ENCODE measurements at regions not wholly inside any gene's neighbourhood (a gene's known extent, or its start where the extent isn't known, plus 50 kb on each side); places are given as distances from the start of the nearest gene placed in this dataset.
"Not testable (repeated sequence)": the region's sequence is repeated elsewhere in the genome, so short reads cannot be mapped to it uniquely, and the experiment has no call there.

DNA sequence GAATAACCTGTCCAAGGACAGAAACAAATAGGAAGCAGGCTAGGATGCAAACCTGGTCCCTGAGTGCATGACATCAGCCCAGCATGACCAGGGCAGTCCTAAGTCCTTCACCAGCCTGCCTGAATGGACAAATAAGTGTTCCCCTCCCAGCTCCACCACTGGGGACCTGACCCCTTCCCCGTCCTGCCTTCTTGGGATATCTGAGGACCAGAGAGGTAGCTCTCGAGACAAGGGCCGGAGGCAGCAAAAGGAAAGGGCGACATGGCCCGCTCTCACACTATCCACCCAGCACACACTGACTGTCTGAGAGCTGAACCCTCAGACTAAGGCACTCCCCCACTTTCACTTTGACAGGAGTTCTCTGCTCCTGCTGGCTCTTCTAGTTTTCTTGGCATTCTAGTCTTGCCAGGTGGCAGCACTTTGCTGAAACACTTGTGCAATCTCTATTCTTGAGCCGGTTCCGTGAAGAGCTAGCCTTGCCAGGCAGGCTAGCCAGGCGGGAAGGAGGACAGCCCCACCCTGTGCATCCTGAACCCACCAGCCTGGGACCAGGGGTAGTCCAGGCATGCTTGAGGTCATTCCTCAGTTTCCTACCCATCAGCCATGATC is 251.1 kb upstream of the RAB4A start:
- DNase-seq, result no peak

DNA sequence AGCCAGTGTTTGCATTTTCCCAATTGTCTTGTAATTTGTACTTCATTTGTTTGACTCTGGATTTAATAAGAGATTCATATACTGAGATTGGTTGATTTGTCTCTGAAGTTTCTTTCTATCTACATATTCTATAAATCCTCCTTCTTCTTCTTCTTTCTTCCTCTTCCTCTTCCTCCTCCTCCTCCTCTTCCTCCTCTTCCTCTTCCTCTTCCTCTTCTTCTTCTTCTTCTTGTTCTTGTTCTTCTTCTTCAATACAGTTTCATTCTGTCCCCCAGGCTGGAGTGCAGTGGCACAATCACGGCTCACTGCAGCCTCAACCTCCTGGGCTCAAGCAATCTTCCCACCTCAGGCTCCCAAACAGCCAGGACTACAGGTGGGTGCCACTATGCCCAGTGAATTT is 249.9 kb upstream of the RAB4A start:
- DNase-seq, result not testable (repeated sequence)

DNA sequence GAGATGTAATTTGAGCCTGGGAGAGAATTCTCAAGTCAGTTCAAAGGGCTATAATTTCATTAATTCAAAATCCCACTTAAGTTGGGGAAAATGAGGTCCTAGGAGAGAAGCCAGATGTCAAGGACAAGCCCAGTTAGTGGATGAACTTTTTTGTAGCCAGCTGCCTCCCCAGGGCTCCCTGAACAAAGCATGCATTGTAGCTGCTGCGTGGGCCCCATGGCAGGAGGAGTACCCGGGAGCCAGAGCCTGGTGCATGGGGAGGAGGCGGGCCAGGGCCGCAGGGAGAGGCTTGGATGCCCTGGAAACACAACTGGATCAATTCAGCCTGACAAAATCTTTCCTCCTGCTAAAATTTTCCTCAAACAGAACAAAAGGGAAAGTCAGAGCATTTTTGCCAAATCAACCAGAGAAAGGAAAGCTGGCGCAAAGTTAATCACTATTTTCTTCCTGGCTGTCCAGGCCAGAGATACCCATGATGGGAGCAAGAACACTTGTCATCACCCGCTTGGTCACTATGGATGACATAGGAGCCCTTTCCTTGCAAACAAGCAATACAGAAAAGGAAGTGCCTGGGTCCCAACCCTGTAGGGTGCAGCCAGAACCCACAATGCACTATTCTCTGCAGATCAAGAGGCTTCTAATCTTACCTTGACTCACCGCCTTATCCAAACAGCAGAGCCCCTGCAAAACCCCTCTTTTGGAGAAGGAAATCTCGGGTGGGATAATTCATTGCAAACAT is 248.1 kb upstream of the RAB4A start:
- no peak for DNase-seq

DNA sequence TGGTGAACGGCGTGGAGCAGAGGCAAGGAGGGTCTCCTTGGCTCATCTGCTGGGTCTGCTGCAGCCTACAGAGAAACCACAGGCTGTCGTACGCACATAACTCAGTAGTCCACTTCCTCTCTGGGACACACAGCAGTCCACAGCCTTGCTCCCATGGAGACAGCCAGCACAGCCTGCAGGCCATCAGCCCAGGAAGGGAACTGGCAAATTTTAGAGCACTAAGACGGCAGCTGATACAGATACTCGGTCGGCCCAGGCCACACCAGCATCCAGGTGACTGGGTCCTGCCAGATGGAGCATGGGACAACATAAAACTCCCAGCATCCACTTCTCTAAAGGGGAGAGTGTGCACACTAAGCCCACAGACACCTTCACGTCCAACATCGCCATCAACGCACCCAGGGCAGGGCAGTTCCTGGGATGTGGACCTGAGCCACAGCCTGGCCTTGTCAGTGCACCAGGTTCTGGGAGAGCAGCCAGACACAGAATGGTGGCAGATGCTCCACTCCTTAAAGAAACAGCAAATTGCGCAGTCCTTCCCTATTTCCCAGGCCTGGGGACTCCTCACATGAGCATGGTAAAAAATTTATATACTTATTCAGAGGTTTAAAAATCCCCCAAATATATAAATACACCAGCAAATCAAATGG is 247.1 kb upstream of the RAB4A start:
- peak; percentile 66 to 88 for DNase-seq

DNA sequence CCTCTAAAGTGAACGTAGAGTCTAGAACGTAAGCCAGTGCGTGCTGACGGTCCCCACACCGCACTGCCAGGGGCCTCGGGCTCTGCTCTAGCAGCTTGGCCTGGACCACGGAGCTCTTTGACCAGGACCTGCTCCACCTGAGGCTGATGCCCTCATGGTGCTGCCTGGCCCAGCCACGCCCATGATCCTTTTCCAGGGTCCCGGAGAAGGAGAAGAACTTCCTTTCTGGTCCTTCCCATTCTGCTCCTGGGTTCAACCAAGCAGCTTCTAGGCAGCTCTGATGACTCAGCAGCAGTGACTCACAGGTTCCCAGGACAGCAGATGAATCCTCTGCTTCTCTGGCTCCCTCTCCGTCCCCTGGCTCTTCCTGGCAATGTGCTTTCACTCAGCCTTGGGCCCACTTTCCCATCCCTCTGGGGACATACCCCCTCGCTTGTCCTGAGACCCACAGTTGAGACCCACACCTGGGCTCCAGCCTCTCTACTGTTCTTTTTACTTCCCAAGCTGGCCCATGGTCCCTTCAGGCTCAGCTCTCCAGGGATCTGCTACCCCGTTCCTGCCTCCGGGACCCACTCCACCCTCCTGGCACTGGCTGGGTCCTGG is 246.3 kb upstream of the RAB4A start:
- peak; percentile 46 to 87 for DNase-seq

DNA sequence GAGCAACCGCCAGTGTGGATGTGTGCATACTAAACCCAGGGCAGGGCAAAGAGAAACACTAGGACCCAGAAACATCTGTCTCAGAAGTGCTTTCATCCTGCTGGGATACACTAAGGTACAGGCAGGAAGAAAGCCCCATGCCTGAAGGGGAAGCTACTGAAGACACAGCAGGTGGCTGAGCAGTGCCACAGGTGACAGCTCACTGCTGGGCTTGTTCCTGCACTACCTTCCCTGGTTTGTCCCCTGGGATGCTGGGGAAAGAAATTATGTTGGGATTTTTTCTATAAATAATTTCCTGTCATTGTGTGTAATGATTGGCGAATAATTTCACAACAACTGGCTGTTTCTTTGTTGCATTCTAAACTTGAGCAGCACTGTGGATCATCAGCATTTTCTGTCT is 245.3 kb upstream of the RAB4A start:
- DNase-seq, result no peak

DNA sequence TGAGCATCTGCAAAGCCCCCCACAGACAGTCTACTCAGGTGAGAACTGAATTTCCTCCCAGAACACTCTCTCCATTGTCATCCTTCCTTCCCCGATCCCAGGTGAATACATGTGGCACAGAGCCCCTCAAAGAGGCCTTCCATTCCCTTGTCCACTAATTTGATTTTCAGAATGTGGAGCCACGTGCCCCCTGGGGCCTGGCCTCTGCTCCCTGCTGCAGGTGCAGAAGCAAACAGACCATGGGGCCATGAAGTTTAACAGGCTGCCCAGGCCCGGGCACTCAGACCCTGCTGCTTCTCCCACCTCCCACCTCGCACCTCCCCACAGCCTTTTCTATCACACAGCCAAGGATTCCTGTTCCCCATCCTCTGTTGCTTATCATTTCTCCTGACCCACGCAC is 243.8 kb upstream of the RAB4A start:
- DNase-seq, result no peak

DNA sequence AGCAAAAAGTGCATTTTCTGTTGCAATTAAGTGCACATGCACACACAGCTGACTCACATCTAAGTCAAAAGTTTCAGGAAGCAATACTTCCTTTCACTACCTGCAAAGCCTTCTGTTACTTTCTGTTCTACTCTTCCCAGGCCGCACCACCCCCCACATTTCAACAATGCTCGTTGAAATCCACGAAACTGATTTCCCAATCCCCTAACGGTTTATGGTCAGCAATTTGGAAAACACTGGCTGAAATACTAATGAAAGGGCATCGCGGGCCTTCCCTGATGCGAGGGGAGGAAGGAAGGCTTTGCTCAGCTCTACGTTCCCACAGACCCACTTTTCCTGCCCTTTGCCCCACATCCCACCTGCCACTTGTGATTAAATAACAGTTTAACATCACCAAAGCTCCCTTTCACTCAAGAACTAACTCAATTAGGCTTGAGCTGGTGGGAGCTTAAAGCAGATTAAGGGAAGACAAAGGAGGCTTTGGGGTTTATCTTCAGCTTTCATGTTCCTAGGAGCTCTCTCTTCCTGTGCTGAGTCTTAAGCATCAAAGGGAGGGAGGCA is 243.2 kb upstream of the RAB4A start:
- no peak for DNase-seq

DNA sequence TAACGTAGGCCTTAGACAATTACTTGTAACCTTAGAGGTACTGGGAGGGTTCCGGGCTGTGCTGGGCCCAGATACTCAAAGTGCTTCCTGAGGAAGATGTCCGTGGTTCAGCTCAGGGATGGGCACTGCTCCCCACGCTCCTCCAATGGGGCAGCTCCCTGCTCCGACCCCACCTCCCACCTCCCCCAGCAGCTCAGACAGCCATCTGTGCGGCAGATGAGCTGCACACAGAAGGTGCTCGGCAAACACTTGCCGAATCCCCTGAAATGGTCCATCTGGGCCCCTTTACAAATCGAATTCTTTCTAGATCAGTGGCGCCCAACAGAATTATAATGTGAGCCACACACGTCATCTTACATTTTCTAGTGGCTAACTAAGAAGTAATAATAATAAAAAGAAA is 242.4 kb upstream of the RAB4A start:
- DNase-seq, result peak; percentile 87 to 94

DNA sequence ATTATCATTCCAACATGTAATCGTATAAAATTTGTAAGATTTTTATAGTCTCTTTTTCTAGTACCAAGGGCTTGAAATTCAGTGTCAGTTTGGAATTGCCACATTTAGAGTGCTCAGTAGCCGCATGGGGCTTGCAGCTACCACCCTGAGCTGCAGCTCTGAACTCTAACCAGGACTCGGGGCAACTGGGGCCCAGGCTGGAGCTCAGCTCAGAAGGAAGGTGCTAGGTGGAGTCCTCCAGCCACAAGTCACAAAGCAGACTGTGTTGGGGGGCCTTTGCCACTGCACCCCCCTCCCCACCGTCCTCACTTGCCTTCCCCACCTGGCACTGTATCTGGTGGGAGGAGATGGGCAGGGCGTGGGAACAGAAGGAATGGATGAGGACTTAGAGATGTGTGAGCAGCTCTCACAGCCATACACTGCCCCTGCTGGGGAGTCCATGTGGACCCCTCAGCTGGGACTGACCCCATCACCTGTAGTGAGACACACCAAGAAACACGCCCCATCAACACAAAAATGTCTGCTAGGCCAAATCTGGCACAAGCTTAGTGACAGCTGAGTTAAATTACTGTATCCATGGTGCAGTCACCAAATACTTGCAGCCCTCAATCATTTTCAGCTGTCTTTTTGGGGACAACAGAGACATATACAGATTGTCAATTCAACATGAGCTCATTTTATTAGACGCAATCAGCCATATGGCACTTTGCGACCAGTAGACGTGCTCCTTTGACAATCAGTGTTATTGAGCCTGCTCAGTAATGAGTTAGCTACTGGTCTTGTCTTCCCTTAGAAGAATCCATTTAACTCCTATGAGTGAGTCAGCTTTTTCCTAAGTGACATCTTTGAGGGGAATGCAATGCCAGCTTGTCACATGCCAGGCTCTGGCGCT is 241.7 kb upstream of the RAB4A start:
- DNase-seq, result peak; percentile 79

DNA sequence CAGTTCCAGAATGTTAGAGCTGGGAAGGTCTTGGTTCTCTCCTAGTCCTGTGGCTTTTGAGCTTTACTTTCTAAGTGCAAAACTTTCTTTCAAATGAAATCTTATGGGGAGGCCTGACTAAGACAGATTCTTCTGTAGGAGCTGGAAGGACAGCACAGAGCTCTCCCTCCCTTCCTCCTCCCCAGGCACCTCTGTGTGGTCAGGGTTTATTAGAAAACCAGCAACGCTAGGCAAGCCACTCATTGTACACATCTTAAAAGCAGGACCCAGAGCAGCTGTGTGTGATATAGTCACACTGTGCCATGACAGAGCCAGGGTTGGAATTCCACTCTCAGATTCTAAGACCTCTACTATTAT is 241.1 kb upstream of the RAB4A start:
- DNase-seq, result no peak

DNA sequence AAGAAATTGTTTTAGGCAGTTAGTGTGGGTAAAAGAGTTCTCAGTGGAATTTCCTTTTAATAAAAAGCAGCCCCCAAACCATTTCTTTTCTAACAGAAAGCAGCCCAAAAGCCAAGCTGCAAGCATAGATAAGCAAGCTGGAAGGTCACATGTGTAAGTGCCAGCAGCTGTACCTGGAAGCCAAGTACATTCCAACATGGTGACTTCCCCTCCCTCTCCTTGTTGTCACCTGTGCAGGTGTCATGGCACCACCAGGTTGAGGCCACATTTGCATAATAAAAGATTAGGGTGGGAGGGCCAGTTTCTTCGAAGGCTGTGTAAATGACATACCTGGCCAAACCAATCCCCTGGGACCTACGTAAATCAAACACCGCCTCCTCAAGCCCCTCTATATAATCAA is 240.3 kb upstream of the RAB4A start:
- no peak for DNase-seq

DNA sequence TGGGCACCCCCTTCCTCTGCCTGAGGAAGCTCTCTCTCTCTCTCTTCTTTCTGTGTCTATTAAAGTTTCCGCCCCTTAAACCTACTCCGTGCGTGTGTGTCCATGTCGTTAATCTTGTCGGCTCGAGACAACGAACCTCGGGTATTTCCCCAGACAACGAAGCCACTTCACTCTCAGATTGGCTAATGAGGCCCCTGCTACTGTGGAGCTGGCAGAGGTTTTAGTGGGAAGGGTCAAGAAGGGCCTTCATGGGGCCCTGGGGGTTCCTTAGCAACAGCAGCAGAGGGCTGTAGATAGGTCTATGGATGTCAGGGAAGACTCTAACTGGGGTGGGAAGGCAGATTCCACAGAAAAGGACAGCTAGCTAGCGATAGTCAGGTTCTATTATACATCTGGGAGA is 239.8 kb upstream of the RAB4A start:
- DNase-seq, result no peak

DNA sequence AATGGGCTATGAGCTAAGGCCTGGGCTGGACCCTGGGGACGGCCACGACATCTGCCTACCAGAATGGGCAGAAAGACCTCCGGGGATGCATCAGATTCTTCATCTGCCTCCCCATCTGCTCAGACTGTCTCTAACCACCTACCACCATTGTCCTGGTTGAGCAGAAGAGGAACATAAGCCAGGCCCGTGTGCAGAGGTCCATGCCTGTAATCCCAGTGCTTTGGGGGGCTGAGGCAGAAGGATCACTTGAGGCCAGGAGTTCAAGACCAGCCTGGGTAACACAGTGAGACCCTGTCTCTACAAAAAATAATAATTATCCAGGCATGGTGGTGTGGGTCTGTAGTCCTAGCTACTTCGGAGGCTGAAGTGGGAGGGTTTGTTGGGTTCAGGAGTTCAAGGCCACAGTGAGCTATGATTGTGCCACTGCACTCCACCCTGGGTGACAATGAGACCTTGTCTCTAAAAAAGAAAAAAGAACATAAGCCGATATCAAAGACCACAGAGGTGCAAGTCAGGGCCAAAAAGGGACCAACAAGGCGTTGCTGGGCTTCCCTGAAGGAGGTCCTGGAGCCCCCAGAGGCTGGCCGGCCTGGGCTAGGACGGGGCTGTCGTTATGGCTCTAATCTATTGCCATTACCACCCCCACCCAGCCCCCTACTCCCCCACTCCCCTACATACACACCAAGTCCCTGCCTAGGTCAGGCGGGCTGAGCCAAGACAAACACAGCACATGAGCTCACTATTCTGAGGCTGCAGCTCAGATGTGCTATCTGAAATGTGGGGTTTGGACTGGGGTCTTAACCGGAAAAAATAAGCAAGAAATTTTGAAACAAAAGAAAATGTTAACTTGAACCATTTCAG is 239.2 kb upstream of the RAB4A start:
- peak; percentile 11 to 81 for DNase-seq

DNA sequence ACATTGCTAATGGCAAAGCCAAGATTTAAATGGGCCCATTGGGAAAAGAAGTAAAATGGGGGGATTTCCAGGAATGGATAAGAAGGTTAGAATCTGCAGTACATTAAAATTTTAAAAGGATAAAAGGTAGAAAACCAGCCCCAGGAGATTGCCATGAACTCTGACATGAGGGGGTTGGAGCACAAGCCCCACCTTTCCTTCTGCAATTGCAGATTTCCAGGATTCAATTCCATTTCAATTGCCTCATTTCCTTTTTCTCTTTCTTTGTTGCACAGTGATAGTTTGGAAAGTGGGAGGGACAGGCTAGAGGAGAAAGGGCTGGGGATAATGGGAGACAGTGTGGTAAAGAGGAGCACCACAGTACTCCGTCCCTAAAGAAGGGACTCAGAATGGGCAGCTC is 238.5 kb upstream of the RAB4A start:
- no peak for DNase-seq

DNA sequence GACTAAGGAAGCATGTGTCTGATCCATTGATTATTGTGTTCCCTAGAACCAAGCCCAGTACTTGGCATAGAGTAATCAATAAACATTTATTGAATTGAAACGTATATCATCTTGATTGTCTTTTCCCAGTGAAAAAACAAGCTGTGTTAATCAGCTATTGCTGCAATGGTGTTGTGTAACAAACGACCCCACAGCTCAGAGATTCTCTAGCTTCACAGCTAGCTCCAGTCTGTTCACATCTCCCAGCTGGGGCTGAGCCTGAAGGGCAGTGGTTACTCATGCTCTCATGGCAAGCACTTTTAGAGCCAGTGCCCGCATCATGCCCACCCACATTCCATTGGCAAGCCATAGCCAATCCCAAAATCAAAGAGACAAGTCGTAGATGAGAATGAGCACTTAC is 237.4 kb upstream of the RAB4A start:
- no peak for DNase-seq

DNA sequence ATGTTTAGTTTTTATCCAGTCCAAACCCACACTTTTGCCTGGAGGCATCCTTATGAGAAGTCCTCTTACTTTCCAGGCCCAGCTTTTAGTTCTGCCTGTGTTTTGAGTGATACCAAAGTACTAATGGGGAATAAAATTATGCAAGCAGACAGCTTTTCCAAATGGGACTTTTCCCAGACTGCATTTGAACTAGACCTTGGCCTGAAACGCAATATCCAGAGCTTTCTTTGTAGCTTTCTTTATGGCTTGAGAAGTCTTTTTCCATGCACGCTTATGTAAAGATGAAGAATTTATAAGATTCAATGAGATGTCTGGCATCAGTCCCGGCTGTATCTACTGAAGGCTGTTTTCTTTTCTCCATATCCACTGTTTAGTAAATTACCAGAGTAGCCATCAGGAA is 236.6 kb upstream of the RAB4A start:
- DNase-seq, result no peak

DNA sequence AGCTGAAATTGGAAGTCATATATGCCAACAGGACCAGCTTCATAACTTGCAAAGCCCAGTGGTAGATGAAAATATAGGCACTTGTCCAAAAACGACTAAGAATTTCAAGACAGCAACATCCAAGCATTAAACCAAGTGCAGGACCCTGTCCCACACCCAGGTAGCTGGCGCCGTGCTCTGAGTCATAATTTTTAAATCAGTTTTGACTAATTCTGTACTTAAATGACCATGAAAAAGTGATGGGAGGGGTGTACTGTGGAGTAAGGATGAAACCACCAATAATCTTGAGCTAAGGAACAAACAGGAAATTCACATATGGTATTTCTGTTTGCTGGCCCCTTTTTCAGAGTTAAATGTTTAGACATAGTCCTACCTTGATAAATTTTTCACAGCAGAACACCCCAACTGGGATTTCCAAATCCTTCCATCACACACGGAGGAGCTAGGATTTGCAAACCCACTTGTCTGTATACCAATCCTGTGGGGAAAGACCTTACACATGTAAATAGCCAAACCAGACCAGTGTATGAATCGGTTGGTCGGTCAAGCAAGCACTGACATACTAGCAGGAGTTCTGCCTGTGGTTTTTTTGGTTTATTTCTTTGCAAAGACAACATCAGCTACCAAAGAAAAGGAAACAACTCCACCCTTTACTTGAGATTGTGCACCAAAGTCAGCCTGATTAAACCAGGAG is 235.7 kb upstream of the RAB4A start:
- no peak for DNase-seq

DNA sequence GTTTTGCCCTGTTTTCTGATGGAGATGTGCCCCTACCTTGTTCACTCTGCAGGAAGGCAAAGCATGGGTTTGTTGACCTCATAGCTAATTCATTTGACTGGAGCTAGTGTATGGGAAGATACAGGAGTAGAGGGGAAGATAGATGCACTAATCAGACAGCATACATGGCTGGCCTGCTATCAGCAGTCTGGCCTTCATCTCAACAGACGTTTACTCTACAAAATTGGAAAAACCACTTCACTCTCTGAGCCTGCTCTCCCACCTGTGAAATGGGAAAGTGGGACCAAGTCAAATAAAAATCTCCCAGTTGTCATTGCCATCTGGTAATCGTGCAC is 235.2 kb upstream of the RAB4A start:
- no peak for DNase-seq

DNA sequence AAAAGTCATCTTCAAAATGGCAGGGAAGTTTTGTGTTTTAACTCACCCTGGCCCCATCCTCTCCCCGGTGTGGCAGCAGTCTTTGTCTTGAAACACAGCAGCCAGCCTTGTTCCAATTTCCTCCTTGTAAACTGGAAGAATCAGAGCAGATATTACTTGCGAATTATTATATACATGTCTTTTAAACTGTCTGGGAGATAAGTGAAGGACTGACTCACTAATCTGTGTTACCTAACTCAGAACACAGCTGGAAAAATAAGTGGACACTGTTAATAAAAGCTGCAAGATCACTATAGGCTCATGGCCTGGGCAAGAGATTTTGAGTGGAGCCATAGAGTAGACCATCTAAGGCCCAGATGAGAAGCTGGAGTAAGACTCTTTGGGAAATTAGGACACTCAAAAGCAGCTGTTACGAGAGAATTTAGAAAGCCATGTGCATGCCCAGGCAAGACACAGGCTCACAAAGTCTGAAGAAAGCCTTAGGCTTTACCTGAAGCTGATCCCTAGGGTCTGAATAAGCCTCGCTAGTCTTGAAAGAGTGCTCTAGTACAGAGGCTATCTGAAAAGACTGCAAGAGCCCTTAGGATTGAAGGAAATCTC is 233.0 kb upstream of the RAB4A start:
- no peak for DNase-seq

Data from NCI-H446 (cell line).